Activated CD4-positive, alpha-beta T cell treated with anti-CD3 and anti-CD28 coated beads, Interleukin-2, amount 50 U/mL, for 4 hours (primary cell): ENCODE measurements at regions not wholly inside any gene's neighbourhood (a gene's known extent, or its start where the extent isn't known, plus 50 kb on each side); places are given as distances from the start of the nearest gene placed in this dataset.
"Not testable (repeated sequence)": the region's sequence is repeated elsewhere in the genome, so short reads cannot be mapped to it uniquely, and the experiment has no call there.

Source experiments
- DNase-seq, 2 experiments: peaks; one replicate each; pipeline ENCODE4 v3.0.0-alpha.2; 2020

DNA sequence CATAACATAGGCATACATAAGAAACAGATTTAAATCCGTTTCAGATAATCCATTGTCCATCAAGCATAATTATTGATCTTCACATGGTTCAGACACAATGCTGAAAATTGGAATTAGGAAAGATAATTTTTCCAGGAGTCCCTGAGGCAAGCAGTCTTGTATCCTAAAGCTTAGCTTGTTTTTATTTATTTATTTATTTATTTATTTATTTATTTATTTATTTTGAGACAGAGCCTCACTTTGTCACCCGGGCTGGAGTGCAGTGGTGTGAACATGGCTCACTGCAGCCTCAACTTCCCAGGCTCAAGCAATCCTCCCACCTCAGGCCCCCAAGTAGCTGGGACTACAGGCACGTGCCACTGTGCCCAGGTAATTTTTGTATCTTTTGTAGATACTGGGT lies 89.7 kb upstream of the USP25 start:
- DNase-seq, result not testable (repeated sequence)

DNA sequence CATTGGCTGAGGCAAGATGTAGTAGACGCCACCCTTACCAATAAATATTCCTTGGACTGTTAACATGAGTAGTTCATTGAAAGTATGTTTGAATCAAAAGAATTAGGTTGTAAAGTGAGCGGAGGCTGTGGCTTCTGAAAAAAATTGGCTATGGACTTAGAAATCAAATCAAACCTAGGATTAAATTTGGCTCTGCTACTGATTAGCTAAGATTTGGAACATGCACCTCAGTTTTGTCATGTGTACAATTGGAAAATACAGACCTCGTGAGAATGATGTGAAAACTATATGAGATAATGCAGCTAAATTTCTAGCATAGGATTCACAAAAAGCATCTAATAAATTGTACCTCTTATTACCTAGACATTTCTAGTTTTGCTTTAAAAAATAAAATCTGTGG lies 85.3 kb upstream of the USP25 start:
- DNase-seq, result no peak

DNA sequence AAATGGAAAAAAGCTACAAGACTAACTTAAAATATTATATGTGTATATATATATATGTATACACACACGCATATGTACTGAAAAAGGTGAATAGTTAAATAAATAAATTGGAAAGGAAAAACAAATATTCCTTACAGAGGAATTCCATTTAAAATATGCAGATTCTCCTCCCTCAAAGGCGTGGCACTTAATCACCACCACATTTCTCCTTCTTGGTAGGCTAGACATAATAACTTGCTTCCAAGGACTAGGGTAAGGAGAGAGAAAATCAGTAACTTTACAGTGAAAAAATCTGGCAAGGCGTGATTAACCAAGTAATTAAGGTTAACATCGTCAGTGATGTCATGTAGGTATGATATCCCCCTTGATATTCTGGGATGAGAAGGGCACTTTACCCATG lies 84.0 kb upstream of the USP25 start:
- no peak for DNase-seq

DNA sequence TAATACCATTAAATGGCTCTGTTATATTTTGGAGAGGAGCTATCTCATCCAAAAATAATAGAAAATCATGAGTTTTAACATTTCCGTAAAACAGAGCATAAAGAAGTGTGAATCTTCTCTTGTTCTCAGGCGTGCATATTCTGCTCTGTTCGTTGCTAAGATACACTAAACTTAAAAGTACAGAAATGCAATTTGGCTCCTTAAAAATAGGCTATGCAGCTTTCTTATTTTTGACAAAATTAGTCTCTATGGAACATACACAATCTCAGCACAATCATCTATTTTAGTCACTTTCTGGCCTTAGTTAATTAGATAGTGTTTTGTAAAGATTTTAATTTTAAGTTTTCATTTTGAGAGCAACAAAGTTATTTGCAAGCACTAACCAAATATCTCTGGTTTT lies 79.0 kb upstream of the USP25 start:
- no peak for DNase-seq

DNA sequence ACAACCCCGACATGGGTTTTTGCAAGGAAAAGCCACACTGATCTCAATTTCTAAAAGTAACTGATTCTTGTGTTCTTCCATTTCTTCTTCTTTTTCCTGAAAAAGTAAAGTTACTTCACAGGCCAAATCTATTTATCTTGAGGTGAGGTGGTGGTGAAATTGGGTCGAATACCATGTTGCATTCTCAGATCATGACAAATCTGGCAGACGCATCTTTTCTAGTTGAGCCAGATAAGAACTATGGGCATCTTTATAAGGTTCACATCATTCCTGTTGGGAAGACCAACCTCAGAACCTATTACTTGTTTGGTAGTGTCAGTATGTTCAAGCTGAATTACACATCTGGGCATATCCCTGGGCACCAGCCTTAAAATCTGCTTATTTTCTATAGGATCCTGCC lies 78.6 kb upstream of the USP25 start:
- no peak for DNase-seq

DNA sequence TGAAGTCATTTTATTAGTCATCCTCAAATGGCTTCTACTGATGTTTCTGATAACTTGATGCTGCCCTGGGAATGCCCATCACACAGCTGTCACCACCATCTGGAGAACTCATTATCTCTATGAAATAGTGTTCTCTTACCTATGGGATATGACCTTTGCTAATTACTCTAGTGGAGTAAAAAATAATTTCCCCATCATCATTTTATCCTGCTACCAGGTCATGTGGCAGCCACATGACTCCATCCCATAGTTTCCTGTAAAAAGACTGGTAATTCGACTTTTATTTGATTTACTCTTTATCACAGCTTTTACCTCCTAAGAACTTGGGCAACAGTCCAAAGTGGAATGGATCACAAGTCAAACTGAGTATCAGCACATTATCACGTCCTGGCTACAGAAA lies 76.1 kb upstream of the USP25 start:
- no peak for DNase-seq

DNA sequence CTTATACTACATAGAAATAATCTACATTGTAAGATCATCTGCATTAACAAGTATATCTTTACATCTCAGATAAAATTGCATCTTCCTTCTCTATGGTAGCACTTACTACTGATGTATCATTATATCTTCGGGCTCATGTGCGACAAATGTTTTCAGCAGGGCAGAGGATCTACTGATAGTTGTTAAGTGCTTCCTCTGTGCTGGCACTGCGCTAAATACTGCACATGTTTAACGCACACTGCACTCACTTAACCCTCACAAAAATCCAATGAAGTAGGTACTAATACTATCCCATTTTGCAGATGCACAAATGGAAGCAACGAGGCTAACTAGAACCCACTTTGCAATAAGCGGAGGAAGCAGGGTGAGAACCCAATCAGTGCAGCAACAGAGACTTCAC lies 75.6 kb upstream of the USP25 start:
- DNase-seq, result no peak

DNA sequence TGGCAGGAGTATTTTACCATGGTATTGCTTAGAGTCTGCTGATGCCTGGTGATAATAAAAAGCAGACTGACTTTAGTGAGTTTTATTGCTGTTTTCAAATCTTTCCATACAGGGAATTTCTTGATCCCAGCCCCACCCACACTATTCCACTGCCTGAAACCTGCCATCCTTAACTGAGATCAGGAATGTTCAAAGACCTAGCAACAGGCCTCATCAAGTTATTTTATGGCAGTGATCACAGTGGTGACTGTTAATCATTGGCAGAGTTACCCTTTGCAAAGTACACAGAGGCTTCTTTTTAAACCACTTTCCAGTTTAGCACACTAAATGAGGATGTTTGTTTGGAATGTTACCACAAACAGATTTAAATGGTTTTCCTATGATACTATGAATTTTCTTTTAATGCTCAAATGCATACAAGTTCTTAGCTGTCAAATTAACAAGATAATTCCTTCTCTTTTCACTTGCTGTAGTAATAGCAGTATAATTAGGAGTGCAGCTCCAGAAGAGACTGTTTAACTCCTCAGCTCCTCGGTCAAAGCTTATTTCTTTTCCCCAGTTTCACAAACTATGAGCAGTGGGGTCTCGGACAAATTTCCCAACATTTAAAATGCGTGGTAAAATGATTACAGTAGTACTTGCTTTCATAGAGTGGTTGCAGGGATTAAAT lies 69.9 kb upstream of the USP25 start:
- no peak for DNase-seq

DNA sequence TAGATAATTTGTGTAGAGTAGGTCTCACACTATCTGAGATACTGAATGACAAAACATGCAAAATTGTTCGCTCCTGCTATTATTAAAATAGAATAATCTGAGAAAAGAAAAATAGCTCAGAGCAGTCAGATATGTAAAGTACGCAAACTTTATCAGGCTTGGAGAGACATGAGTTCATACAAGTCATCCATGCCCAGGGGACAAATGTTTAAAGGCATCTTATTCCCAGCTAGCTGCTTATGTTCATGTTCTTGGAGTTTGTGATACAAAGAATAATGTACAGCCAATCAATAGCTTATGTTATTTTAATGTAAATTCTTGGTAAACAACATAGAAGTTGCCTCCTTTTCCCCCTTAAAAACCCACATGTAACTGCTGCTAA lies 69.4 kb upstream of the USP25 start:
- no peak for DNase-seq

DNA sequence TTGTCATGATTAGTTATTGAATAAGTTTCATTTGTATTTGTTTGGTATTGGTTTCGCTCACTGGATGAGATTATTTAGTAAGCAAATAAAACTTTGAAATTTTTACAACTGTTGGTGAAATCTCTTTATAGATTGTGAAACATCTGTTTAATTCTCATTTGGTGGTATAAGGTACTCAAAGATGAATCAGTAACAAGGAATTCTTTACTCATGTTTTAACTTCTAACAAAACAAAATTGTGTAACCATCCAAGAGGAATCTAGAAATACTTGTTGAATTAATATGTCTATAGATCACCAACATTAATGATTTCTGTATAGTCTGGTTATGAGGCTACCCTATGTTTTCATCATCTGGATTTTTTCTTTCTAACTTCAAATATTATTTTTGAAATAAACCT lies 62.8 kb upstream of the USP25 start:
- DNase-seq, result no peak

DNA sequence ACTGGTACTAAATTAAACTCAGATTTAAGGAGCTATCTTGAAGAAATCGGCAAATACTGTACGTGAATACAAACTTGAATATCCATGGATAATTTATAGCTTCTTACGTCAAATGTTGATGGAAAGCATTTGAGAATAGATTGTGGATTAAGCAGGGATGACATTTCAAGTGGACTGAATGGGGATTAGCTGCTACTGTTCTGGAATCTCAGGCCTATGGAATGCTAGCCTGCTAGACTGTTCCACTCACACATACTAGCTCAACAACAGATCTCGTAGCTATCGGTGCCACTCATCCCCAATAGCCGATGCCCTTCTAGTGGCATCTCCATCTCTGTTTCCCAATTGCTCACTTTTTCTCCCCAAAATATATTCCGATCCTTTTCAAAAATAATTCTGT lies 62.0 kb upstream of the USP25 start:
- no peak for DNase-seq

DNA sequence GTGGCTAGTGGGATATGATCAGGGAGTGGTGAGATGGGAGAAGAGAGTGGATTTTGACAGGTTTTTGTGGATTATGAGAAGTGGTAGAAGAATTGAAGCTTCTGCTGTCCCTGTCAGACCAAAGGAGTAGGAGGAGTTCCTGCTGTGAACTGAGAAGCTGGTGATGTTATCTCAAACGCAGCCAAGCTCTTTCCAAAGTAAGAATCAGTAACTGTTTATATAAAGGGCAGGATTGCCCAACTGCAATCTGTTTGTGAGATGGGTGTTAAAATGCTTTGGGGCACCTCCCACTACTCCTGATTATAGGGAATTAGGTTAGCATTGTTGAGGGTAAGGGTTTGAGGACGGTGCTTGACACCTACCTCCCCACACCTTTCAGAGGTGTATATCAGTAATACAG lies 60.5 kb upstream of the USP25 start:
- no peak for DNase-seq

DNA sequence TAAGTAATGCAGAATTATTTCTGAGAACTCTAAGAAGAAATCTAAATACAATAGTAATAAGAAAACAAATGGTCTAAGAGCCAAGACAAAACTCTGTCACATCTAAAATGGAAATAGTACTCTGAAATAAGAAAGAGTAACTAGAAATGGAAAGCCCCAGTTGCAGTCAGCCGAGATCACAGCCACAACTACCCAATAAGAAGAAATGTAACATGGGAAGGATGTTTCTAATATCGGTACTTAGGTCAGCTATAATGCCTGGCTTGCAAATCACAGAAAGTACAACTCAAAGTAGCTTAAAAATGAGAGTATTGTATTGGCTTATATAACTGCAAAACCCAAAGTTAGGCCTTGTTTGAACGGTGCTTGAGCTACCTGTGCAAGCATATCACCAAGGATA lies 58.6 kb upstream of the USP25 start:
- no peak for DNase-seq

DNA sequence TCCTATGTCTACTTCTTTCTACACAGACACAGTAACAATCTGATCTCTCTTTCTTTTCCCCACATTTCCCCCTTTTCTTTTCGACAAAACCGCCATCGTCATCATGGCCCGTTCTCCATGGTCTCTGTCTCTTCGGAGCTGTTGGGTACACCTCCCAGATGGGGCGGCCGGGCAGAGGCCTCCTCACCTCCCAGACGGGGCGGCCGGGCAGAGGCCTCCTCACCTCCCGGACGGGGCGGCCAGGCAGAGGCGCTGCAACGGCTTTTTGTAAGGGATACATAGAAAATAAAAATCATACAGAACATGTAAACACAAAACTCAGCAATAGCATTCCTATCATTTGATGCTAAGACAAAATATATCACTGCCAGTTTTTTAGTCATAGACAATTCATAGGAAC lies 57.2 kb upstream of the USP25 start:
- DNase-seq, result not testable (repeated sequence)

DNA sequence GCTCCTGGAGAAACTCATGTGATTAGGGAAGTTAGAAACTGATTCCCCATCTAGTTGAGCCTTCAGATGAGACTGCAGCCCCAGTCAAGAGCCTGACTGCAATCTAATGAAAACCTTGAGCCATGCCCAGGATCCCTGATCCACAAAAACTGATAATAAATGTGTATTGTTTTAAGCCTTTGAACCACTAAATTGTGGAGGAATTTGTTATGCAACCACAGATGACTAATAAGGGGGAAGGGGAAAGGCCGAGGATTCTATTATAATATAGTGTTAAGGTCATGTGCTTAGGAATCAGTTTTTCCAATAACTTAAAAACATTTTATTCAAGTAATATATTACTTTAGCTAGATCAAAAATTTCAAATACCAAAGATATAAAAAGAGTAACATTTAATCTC lies 52.8 kb upstream of the USP25 start:
- DNase-seq, result no peak

DNA sequence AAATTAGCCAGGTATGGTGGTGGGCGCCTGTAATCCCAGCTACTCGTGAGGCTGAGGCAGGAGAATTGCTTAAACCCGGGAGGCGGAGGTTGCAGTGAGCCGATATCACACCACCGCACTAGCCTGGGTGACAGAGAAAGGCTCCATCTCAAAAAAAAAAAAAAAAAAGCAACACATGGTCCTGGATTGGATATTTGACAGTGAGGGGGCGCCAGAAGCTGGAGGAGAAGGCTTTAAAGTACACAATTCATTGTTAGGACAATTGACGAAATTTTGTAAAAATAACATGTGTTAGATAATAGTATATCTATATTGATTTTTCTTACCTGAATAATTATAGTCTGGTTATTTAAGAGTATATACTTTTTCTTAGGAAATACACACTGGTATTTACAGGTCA lies 50.2 kb upstream of the USP25 start:
- no peak for DNase-seq
